Peyer's patch (tissue), 4 donors: ENCODE measurements at regions not wholly inside any gene's neighbourhood (a gene's known extent, or its start where the extent isn't known, plus 50 kb on each side); places are given as distances from the start of the nearest gene placed in this dataset.

ENCODE experiments used
- DNase-seq, 3 donors: peaks; one replicate each; pipeline ENCODE4 v3.0.0-alpha.2; 2017 to 2019
- H3K27ac ChIP-seq, 4 donors: fragments of 200-600 bp; sonication (generic); one replicate each; pipeline ENCODE4 v1.5.1; 2016 to 2019
- H3K27me3 ChIP-seq, 2 donors: fragments of 200-600 bp; sonication (generic); one replicate each; pipeline ENCODE4 v1.5.1; 2019
- H3K36me3 ChIP-seq, 3 donors: fragments of 200-600 bp; sonication (generic); one replicate each; pipeline ENCODE4 v1.5.1; 2016 to 2019
- H3K4me1 ChIP-seq, 4 donors: fragments of 200-600 bp; sonication (generic); one replicate each; pipeline ENCODE4 v1.5.1; 2016 to 2019
- H3K4me3 ChIP-seq, 4 donors: fragments of 200-600 bp; sonication (generic); 1 replicate in 3 of 4; 2 replicates in 1 of 4; pipeline ENCODE4 v1.5.1; 2016 to 2019; ENCODE audit warnings: mild to moderate bottlenecking in 1 of 4
- H3K9me3 ChIP-seq, 4 donors: fragments of 200-600 bp; sonication (generic); one replicate each; pipeline ENCODE4 v1.5.1; 2016 to 2019; ENCODE audit warnings: mild to moderate bottlenecking in 1 of 4
- CTCF ChIP-seq, 6 experiments: fragments of 450-650 bp in 4 of 6; fragments of 200-600 bp in 2 of 6; sonication (generic) in 1 of 6; IDR thresholded peaks; one replicate each; pipeline ENCODE4 v1.5.1; 2017 to 2019; ENCODE audit warnings: antibody characterized with exemption in 6 of 6, mild to moderate bottlenecking in 3 of 6, moderate library complexity in 1 of 6
- POLR2A ChIP-seq, 2 donors: fragments of 450-650 bp; IDR thresholded peaks; one replicate each; pipeline ENCODE4 v1.5.1; 2017; ENCODE audit warnings: antibody characterized with exemption in 2 of 2, mild to moderate bottlenecking in 2 of 2, moderate library complexity in 2 of 2

GRCh38 chr11:91310085-91310484 is 914.5 kb upstream of the FAT3 start:
- H3K4me3 ChIP-seq: no peak overlapping the region
- no peak for TF ChIP-seq POLR2A (IDR thresholded peaks at IDR 0.05)
- no peak for TF ChIP-seq CTCF (IDR thresholded peaks at IDR 0.05)
- no peak overlapping the region for H3K27ac ChIP-seq
- H3K27me3 ChIP-seq: no peaks in the 10 kb centered on the region
- no peaks in the 10 kb centered on the region for H3K4me1 ChIP-seq
- H3K9me3 ChIP-seq: no peaks in the 10 kb centered on the region
- no peak for DNase-seq
- H3K36me3 ChIP-seq: no peaks in the 10 kb centered on the region

GRCh38 chr11:91308069-91308468 is 916.5 kb upstream of the FAT3 start:
- Histone ChIP-seq H3K27me3 (no peaks in the 10 kb centered on the region), H3K36me3 (no peaks in the 10 kb centered on the region), H3K27ac (no peak overlapping the region), H3K4me1 (no peaks in the 10 kb centered on the region), H3K9me3 (peaks cover 0 to 3% (median 0%) of the 10 kb centered on the region in 4 donors), H3K4me3 (no peak overlapping the region)
- TF ChIP-seq CTCF (IDR thresholded peaks at IDR 0.05) (no peak), POLR2A (IDR thresholded peaks at IDR 0.05) (no peak)
- DNase-seq: no peak

GRCh38 chr11:91305402-91305801 is 919.2 kb upstream of the FAT3 start:
- DNase-seq: no peak
- Histone ChIP-seq H3K36me3 (no peaks in the 10 kb centered on the region), H3K4me3 (no peak overlapping the region), H3K9me3 (peaks cover 0 to 3% (median 0%) of the 10 kb centered on the region in 4 donors), H3K27ac (no peak overlapping the region), H3K27me3 (no peaks in the 10 kb centered on the region), H3K4me1 (no peaks in the 10 kb centered on the region)
- TF ChIP-seq CTCF (IDR thresholded peaks at IDR 0.05) (no peak), POLR2A (IDR thresholded peaks at IDR 0.05) (no peak)

- Histone ChIP-seq H3K27ac (no peak overlapping the region), H3K4me3 (no peak overlapping the region), H3K27me3 (no peaks in the 10 kb centered on the region), H3K4me1 (no peaks in the 10 kb centered on the region), H3K9me3 (peaks cover 0 to 3% (median 0%) of the 10 kb centered on the region in 4 donors), H3K36me3 (no peaks in the 10 kb centered on the region)
- no peak for DNase-seq
- TF ChIP-seq POLR2A (IDR thresholded peaks at IDR 0.05) (no peak), CTCF (IDR thresholded peaks at IDR 0.05) (no peak)
These were observed 920.9 kb upstream of the FAT3 start for GRCh38 chr11:91303749-91304148.

GRCh38 chr11:91299980-91300379 is 924.6 kb upstream of the FAT3 start:
- H3K27ac ChIP-seq: no peak overlapping the region
- no peaks in the 10 kb centered on the region for H3K27me3 ChIP-seq
- no peak for DNase-seq
- TF ChIP-seq CTCF (IDR thresholded peaks at IDR 0.05) (no peak), POLR2A (IDR thresholded peaks at IDR 0.05) (no peak)
- H3K9me3 ChIP-seq: peaks cover 0 to 3% (median 0%) of the 10 kb centered on the region in 4 donors
- H3K4me1 ChIP-seq: no peaks in the 10 kb centered on the region
- no peak overlapping the region for H3K4me3 ChIP-seq
- no peaks in the 10 kb centered on the region for H3K36me3 ChIP-seq

- Histone ChIP-seq H3K4me1 (no peaks in the 10 kb centered on the region), H3K27ac (no peak overlapping the region), H3K4me3 (no peak overlapping the region), H3K36me3 (no peaks in the 10 kb centered on the region), H3K27me3 (no peaks in the 10 kb centered on the region), H3K9me3 (no peaks in the 10 kb centered on the region)
- DNase-seq: no peak
- TF ChIP-seq POLR2A (IDR thresholded peaks at IDR 0.05) (no peak), CTCF (IDR thresholded peaks at IDR 0.05) (no peak)
These were observed 928.0 kb upstream of the FAT3 start for GRCh38 chr11:91296629-91297028.
